ENCODE measurements at regions not wholly inside any gene's neighbourhood (a gene's known extent, or its start where the extent isn't known, plus 50 kb on each side); places are given as distances from the start of the nearest gene placed in this dataset.

DNA sequence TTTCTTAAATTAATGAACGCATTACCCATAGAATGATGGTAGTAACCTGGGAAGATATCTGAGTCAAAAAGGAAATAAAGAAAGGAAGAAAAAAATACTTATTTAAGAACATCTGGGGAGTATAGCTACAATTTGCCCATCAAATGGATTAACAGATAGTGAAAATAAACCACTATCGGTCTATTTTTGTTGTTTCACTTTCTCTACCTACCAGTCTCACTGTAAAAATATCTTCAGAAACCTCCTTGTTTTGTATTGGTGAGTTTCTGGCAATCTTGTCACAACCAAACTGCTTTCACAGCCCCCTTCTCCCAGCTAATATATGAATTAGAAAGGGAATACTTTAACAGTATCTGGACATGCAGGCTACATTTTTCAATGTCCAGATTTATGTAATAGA lies 783.5 kb downstream of the STPG2 start:
- peaks cover 60% of the 10 kb centered on the region for H3K9me3 Mint-ChIP-seq
- H4K20me1 ChIP-seq (replicated peaks; ENCODE audit: insufficient read depth): no peaks in the 10 kb centered on the region
- H3K4me1 Mint-ChIP-seq: no peaks in the 10 kb centered on the region
- no peak for TF ChIP-seq ZNF331 (CRISPR knock-in tag; IDR thresholded peaks at IDR 0.05; ENCODE audit: low read depth)
- peaks cover 6% of the 10 kb centered on the region for H3K27me3 Mint-ChIP-seq (ENCODE audit: insufficient read depth, low read depth, poor library complexity)
- 0 out of 2 replicates have a peak, but pooled peaks cover 7% of the 10 kb centered on the region for H3K36me3 ChIP-seq (ENCODE audit: insufficient read depth)
- no peak overlapping the region for H2AFZ ChIP-seq
- H3K4me3 ChIP-seq: no peak overlapping the region
- no peak for ATAC-seq
- no peaks in the 10 kb centered on the region for H3F3A ChIP-seq (replicated peaks; ENCODE audit: low read depth)
- H3K9me2 ChIP-seq (ENCODE audit: insufficient read depth): peaks cover 6% of the 10 kb centered on the region; the same call in 1 of the 2 replicates
- H3K4me3 Mint-ChIP-seq: no peak overlapping the region
- H3K27me3 ChIP-seq (ENCODE audit: insufficient read depth): no peaks in the 10 kb centered on the region
- H3K4me1 ChIP-seq (ENCODE audit: insufficient read depth): no peaks in the 10 kb centered on the region
- no peak overlapping the region for H3K27ac Mint-ChIP-seq
- no peaks in the 10 kb centered on the region for H3K79me2 ChIP-seq (replicated peaks; ENCODE audit: insufficient read depth)
- H3K36me3 Mint-ChIP-seq (ENCODE audit: low read depth): peaks cover 54% of the 10 kb centered on the region
- no peak overlapping the region for H3K4me2 ChIP-seq
- DNase-seq (ENCODE audit: low spot score): no peak
- H3K27ac ChIP-seq (ENCODE audit: low read depth): no peak overlapping the region

- no peaks in the 10 kb centered on the region for H3K4me1 Mint-ChIP-seq
- Histone ChIP-seq H3F3A (replicated peaks; ENCODE audit: low read depth) (no peaks in the 10 kb centered on the region), H2AFZ (no peak overlapping the region), H3K4me3 (no peak overlapping the region), H3K9me2 (ENCODE audit: insufficient read depth) (peaks cover 4% of the 10 kb centered on the region; the same call in 1 of the 2 replicates), H3K27me3 (ENCODE audit: insufficient read depth) (no peaks in the 10 kb centered on the region), H3K36me3 (ENCODE audit: insufficient read depth) (0 out of 2 replicates have a peak, but pooled peaks cover 7% of the 10 kb centered on the region), H3K27ac (ENCODE audit: low read depth) (no peak overlapping the region), H3K79me2 (replicated peaks; ENCODE audit: insufficient read depth) (no peaks in the 10 kb centered on the region), H3K4me2 (no peak overlapping the region), H3K4me1 (ENCODE audit: insufficient read depth) (no peaks in the 10 kb centered on the region), H4K20me1 (replicated peaks; ENCODE audit: insufficient read depth) (no peaks in the 10 kb centered on the region)
- H3K36me3 Mint-ChIP-seq (ENCODE audit: low read depth): peaks cover 48% of the 10 kb centered on the region
- no peak for ATAC-seq
- no peak overlapping the region for H3K4me3 Mint-ChIP-seq
- peaks cover 3% of the 10 kb centered on the region for H3K27me3 Mint-ChIP-seq (ENCODE audit: insufficient read depth, low read depth, poor library complexity)
- H3K27ac Mint-ChIP-seq: no peak overlapping the region
- peaks cover 53% of the 10 kb centered on the region for H3K9me3 Mint-ChIP-seq
- no peak for DNase-seq (ENCODE audit: low spot score)
- no peak for TF ChIP-seq EZH2phosphoT487 (IDR thresholded peaks at IDR 0.05; ENCODE audit: unreplicated experiment)
- TF ChIP-seq STAT1 (IDR thresholded peaks at IDR 0.05; ENCODE audit: unreplicated experiment): no peak
- no peak for TF ChIP-seq EZH2 (IDR thresholded peaks at IDR 0.05; ENCODE audit: low read depth, unreplicated experiment)
- TF ChIP-seq, protein P1, sequence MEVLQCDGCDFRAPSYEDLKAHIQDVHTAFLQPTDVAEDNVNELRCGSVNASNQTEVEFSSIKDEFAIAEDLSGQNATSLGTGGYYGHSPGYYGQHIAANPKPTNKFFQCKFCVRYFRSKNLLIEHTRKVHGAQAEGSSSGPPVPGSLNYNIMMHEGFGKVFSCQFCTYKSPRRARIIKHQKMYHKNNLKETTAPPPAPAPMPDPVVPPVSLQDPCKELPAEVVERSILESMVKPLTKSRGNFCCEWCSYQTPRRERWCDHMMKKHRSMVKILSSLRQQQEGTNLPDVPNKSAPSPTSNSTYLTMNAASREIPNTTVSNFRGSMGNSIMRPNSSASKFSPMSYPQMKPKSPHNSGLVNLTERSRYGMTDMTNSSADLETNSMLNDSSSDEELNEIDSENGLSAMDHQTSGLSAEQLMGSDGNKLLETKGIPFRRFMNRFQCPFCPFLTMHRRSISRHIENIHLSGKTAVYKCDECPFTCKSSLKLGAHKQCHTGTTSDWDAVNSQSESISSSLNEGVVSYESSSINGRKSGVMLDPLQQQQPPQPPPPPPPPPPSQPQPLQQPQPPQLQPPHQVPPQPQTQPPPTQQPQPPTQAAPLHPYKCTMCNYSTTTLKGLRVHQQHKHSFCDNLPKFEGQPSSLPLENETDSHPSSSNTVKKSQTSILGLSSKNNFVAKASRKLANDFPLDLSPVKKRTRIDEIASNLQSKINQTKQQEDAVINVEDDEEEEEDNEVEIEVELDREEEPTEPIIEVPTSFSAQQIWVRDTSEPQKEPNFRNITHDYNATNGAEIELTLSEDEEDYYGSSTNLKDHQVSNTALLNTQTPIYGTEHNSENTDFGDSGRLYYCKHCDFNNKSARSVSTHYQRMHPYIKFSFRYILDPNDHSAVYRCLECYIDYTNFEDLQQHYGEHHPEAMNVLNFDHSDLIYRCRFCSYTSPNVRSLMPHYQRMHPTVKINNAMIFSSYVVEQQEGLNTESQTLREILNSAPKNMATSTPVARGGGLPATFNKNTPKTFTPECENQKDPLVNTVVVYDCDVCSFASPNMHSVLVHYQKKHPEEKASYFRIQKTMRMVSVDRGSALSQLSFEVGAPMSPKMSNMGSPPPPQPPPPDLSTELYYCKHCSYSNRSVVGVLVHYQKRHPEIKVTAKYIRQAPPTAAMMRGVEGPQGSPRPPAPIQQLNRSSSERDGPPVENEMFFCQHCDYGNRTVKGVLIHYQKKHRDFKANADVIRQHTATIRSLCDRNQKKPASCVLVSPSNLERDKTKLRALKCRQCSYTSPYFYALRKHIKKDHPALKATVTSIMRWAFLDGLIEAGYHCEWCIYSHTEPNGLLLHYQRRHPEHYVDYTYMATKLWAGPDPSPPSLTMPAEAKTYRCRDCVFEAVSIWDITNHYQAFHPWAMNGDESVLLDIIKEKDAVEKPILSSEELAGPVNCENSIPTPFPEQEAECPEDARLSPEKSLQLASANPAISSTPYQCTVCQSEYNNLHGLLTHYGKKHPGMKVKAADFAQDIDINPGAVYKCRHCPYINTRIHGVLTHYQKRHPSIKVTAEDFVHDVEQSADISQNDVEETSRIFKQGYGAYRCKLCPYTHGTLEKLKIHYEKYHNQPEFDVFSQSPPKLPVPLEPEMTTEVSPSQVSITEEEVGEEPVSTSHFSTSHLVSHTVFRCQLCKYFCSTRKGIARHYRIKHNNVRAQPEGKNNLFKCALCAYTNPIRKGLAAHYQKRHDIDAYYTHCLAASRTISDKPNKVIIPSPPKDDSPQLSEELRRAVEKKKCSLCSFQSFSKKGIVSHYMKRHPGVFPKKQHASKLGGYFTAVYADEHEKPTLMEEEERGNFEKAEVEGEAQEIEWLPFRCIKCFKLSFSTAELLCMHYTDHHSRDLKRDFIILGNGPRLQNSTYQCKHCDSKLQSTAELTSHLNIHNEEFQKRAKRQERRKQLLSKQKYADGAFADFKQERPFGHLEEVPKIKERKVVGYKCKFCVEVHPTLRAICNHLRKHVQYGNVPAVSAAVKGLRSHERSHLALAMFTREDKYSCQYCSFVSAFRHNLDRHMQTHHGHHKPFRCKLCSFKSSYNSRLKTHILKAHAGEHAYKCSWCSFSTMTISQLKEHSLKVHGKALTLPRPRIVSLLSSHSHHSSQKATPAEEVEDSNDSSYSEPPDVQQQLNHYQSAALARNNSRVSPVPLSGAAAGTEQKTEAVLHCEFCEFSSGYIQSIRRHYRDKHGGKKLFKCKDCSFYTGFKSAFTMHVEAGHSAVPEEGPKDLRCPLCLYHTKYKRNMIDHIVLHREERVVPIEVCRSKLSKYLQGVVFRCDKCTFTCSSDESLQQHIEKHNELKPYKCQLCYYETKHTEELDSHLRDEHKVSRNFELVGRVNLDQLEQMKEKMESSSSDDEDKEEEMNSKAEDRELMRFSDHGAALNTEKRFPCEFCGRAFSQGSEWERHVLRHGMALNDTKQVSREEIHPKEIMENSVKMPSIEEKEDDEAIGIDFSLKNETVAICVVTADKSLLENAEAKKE (CRISPR knock-in tag; IDR thresholded peaks at IDR 0.05): no peak
- TF ChIP-seq ZNF114 (CRISPR knock-in tag; IDR thresholded peaks at IDR 0.05): no peak
- no peak for TF ChIP-seq REST (IDR thresholded peaks at IDR 0.05; ENCODE audit: unreplicated experiment)
- TF ChIP-seq POLR2AphosphoS5 (IDR thresholded peaks at IDR 0.05; ENCODE audit: low read depth): no peak
- no peak for TF ChIP-seq ETS1 (IDR thresholded peaks at IDR 0.05)
- no peak for TF ChIP-seq CREB1 (CRISPR knock-in tag; IDR thresholded peaks at IDR 0.05; ENCODE audit: low read depth)
- no peak for TF ChIP-seq NANOG (IDR thresholded peaks at IDR 0.05; ENCODE audit: borderline replicate concordance)
Measured at GRCh38 chr4:97360733-97361132, 782.5 kb downstream of the STPG2 start.

Measured in GM23338 (cell line).